SK-N-SH treated with all-trans-retinoic acid at 6 μM for 48 hours (cell line): ENCODE measurements at regions not wholly inside any gene's neighbourhood (a gene's known extent, or its start where the extent isn't known, plus 50 kb on each side); places are given as distances from the start of the nearest gene placed in this dataset.

Experiments
- CSRNP3 ChIP-seq: fragments of 250-450 bp; sonication (Bioruptor Pico); IDR thresholded peaks from 2 replicates; pipeline ENCODE4 v1.5.1; 2021; ENCODE audit warnings: mild to moderate bottlenecking, moderate library complexity
- ZFP3 ChIP-seq: fragments of 250-450 bp; sonication (Bioruptor Pico); IDR thresholded peaks from 2 replicates; pipeline ENCODE4 v1.5.0; 2020; ENCODE audit warnings: mild to moderate bottlenecking, moderate library complexity
- ZFP30 ChIP-seq: fragments of 450-650 bp; formaldehyde crosslinking; IDR thresholded peaks from 2 replicates; pipeline ENCODE4 v1.5.0; 2022; ENCODE audit warnings: mild to moderate bottlenecking, moderate library complexity

- no peak for TF ChIP-seq CSRNP3 (CRISPR knock-in tag)
- TF ChIP-seq ZFP30 (CRISPR knock-in tag) = no peak
- no peak for TF ChIP-seq ZFP3 (CRISPR knock-in tag)
Observed at GRCh38 chr3:153355559-153355958, 193.5 kb downstream of the RAP2B start.
